Activated T-helper 1 cell treated with Interleukin-2 at 50 U/mL for 16 hours (primary cell): ENCODE measurements at regions not wholly inside any gene's neighbourhood (a gene's known extent, or its start where the extent isn't known, plus 50 kb on each side); places are given as distances from the start of the nearest gene placed in this dataset.
"Not testable (repeated sequence)": the region's sequence is repeated elsewhere in the genome, so short reads cannot be mapped to it uniquely, and the experiment has no call there.

Experiments
- DNase-seq: peaks from one replicate; pipeline ENCODE4 v3.0.0-alpha.2; 2020; ENCODE audit warnings: low read depth

DNA sequence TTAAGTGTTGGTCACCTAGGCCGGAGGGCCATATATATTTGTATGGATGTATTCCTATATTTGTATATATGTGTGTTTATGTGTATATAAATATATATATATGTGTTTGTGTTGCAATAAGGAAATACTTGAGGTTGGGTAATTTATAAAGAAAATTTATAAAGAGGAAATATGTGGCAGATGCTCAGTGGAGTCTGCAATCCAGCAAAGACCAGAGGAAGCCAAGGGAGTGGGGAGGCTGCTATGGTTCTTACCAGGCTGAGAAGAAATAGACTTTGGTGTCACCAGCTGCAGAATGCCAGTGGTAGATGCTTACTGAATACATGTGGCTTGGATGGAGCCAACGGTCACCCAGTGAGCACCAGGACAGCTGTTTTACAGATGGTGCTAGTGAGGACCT is 97.4 kb upstream of the ELOVL5 start:
- DNase-seq = no peak

DNA sequence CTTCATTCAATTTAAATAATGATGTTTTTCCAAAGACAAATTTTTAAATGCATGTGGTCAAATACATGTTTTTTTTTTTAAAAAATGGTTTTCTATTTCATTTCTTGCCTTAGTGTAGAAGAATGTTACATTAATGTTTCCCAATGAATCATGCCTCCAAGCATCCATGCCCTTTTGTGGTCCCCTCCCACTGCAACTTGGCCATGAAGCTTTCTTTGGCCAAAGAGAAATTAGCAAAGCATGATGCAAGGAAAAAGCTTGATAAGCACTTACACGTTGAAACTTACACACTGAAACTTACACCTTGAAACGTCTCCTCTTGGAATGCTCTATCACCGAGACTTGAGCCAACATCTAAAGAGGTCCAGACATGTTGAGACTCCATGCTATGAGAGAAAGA is 93.0 kb upstream of the ELOVL5 start:
- no peak for DNase-seq

DNA sequence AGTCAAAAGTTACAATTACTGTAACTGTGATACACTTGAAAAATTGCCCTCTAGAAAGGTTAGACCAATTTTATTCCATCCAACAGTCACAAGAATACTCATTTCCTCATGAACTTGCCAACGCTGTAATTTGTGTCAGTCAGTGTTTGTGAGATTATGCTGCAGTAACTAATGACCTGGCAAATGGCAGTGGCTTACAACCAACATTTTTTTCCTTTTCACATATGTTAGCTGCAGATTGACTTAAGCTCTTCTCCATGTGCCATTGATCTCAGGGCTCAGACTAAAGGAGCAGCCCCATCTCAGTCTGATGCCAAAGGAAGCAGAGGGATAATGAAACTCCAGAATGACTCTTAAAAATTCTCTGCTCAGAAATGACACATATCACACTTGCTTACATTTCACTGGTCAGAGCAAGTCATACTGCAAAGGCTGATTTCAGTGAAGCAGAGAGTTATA is 92.3 kb upstream of the ELOVL5 start:
- no peak for DNase-seq

DNA sequence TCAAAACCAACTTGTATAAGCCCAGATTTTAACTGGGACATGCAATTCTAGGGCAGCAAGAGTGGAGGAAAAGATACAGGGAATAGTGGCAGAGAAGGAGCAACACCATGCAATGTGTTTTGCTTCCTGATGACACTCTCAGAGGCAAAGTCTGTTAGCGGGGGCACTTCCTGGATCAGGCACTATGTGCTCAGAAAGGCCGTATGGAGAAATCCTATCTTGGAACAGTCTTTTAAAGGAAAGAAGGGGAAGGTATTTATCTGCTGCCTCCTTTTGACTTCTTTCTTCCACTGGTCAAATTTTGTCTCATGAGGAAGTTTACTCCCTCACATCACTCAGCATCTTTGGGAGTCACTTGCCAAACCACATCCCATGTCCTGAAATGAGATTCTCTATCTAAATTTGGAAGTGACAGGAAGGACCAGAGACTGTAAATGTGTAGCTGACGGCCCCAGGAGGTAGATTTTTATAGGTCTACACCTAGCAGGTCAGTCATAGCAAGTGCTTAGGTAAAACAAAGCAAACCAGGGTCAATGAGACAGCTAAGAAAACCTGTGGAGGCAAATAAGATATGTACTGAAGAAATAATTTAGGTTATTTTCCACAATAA is 91.7 kb upstream of the ELOVL5 start:
- no peak for DNase-seq

DNA sequence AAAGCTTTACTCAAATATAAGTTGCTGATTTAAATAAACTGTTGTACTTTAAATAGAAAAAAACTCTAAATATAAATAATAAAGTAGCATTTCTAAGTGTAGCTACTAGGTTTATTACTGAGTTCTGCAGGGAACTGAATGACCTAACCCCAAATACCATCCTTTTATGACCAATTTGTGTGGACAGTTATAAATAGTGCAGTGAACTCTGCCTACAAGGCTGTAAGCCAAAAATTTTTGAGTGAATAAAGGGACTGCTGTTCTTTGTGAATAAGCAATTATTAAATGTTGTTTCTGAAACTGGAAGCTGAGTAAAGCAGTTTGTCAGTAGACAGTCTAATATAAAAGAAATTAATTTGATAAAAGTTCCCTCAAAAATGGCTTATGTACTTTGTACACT is 90.8 kb upstream of the ELOVL5 start:
- DNase-seq = no peak

DNA sequence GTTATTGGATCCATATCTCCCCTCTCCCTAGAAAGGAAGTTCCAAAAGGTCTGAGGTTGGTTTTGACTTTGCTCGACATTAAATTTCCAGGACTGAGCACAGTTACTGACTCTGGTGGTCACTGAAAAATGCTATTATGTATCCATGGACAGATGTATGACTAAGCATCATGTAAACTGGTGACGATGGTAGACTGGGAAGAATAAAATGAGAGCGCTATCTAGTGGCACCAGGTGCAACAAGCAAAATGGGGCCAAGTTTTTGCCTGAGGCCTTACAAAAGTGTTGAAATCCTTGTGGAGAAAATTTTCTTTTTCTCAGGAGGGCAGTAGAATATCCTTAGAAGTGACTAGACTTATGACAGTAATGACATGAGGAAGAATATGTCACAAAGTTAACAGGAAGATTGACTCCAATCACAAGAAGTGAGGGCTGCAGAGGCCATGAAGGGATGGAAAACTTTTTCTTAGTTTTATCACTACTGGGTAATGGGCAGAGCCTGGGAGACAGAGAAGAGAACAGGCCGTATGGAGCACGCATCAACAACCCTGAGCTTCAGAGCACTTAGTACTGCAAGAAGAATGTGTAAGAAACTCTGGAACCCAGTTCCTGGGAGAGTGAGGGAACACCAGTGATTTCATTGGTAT is 88.9 kb upstream of the ELOVL5 start:
- DNase-seq = no peak

DNA sequence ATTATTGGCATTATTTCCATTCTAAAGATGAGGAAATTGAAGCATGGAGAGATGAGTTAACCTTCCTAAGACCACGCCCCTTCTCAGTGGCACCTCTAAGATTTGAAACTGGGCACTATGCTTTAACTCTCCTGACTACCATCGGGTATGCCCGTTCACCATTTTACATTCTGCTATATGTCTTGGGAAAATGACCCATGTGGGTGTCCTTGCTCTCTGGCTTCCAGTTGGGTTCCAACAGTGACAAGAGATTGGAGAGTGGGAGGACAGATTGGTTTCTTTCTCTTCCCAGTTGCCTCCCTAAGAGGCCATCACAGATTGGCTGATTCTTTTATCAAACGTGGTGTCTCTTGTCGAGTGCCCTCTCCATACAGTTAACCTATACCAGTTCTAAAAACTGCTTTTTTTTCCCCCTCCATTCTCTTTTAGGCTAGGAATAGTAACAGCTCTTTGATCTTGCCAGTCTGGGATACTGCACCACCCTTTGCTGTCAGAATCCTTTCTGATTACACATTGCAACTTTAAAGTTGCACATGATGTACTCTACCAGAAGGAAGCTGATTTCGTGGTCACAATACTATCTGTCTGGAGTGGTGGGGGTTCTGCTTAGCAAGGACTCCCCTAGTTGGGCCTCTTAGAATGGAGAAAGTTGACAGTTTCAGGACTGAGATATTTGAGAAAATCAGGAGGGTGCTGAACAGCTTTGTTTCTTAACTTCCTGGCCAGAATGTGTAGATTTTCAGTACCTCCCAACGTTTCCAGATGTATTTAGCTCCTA is 88.0 kb upstream of the ELOVL5 start:
- no peak for DNase-seq

DNA sequence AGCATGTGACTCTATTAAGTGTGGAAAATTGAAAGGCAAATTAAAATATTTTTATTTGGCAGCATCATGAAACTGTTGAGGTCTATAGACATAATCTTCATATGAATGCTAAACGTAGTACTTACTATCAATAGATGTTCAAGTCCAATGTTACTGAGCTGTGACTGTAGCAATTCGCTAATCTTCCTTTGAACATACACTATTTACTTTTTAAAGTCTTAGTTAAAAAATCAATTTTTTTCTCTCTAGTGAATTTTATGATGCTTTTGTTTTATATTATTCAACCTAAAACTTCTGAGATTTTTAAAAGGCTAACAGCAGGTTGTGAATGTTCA is 85.2 kb upstream of the ELOVL5 start:
- no peak for DNase-seq

DNA sequence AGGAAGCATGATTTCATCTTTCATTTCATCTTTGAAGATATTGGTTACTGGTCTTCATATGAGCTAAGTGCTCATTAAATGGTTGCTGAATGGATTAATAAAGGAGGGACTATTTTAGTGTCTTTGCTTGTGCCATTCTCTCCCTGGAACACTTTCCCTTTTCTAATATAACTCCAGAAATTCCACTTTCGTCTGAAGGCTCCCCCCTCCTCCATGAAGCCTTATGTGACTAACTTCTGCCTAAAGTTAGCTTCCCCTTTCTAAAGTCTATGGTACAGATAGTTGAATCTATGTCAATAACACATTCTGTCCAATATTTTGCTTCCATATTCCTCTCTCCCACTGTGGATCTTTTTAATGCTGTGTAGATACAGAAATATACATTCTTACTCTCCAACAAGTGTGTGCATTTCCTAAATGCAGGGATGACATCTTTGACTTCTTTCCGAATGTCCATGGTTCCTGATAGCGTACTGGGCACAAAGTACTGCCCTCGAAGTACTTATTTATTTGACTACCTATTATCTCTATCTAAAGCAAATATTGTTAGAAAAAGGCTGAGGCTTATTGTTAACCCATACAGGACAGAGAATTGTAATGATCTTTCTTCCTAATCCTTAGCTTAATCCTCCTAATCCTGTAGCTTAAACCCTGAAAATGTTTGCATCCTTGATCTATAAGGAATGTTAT is 84.7 kb upstream of the ELOVL5 start:
- no peak for DNase-seq

DNA sequence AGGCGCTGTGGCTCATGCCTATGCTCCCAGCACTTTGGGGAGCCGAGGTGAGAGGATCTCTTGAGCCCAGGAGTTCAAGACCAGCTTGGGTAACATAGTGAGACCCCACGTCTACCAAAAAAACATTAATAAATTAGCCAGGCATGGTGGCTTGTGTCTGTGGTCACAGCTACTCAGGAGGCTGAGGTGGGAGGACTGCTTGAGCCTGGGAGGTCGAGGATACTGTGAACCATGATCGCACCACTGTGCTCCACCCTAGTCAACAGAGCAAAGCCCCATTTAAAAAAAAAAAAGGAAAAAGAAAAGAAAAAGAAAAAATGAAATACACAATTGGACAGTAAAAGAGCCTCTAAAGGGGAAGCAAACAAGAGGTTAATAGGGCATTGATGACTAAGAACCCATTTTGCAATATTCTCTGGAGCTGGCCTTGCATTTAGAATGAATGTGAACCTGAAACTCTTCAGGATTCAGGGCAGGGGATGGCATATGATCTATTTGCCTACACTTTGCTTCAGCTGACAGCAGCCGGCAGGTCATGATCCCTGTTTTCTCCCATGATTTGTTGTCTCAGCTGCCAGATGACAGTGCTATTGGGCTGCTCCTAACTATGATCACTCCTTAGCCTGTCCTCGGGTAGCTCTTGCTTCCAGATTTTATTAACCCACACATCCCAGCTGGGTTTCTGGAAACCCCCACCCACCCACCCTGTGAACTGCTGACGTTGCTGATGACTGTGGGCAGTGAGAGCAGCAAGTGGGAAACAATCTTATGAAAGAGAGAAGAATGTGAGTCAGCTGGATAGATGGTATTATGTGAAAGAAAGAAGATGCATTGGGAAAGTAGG is 83.8 kb upstream of the ELOVL5 start:
- no peak for DNase-seq

DNA sequence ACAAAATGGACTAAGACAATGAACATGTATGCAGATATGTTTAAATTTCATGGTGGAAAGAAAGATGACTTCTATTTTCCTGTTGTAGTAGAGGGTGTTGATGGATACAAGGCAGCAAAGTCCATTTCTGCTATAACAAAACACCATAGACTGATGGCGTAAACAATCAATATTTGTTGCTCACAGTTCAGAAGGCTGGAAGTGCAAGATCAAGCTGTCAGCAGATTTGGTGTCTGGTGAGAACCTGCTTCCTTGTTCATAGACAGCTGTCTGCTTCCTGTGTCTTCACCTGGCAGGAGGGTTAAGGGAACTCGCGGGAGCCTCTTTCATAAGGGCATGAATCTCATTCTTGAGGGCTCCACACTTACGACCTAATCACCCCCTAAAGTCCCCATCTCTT is 83.0 kb upstream of the ELOVL5 start:
- DNase-seq = no peak

DNA sequence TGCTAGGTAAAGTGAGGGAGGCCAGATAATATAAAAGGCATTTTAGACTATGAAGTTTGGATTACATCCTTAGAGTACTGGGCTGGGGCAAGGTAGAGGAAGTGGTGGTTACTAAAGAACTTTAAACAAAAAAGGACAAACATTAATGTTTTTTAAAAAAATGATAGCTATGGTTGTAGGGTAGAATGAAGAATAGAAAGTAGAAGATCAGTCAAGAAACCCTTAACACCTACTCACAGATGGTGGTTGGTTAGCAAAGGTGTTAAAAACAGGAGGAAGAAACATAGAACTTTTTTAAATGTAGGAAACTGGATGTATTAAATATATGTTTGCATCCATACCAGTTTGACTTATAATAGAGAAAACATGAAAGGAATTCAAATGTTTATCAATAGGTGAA is 80.7 kb upstream of the ELOVL5 start:
- no peak for DNase-seq

DNA sequence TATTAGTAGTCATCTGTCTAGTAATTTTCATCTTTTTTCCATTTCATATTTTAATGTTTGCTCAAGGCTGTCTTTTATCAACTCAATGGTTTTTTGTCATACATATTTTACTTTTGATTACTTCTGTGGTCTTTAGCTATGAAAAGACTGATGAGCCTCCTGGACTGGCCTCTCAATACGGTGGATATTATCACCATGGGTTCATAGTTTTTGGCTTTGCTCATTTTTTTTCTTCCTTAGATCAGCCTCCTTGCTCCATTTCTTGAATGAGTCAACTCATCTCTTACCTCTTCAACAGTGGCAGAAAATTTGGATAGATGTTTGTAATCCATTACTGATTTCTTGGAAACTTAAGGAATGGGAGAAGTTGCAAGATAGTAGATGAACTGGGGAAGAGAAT is 80.1 kb upstream of the ELOVL5 start:
- no peak for DNase-seq

DNA sequence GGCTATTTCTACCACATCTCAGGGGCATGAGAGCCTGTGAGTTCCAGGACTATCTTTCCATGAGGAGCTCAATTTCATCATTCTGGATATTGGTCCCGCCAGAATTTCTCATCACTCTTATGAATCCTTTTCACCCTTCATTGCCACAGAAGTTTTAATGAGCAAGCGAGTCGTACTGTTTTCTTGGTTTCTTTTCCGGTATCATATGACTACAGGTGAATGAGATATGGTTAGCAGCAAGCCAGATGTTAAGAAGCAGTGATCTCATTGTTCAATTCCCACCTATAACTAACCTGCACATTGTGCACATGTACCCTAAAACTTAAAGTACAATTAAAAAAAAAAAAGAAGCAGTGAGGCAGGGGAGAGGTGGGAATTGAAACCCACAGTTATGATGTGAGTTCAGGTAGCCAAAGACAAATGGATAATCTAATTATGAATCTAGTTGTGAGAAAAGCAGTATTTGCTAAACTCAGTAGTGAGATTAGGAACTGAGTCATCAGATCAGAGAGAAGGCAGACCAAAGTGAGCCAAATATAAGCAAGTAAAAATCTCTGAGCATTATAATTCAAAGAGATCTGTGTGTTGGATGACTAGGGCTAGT is 78.0 kb upstream of the ELOVL5 start:
- DNase-seq = no peak

DNA sequence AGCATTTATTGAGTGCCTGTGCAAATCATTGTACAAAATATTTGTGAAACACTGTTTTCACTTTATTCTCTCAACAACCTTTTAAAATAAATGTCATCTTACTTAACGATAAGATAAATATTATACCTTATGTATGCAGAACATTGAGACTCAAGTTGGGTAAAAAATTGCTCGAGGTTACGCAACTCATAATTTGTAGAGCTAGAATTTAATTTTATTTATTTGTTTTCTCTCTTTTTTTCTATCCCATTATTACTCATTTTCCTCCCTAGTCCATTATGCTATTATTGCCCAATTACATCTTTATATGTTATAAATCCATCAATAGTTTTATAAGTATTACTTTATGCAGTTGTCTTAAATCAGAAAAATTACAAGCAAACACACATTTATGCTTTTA is 77.4 kb upstream of the ELOVL5 start:
- no peak for DNase-seq

DNA sequence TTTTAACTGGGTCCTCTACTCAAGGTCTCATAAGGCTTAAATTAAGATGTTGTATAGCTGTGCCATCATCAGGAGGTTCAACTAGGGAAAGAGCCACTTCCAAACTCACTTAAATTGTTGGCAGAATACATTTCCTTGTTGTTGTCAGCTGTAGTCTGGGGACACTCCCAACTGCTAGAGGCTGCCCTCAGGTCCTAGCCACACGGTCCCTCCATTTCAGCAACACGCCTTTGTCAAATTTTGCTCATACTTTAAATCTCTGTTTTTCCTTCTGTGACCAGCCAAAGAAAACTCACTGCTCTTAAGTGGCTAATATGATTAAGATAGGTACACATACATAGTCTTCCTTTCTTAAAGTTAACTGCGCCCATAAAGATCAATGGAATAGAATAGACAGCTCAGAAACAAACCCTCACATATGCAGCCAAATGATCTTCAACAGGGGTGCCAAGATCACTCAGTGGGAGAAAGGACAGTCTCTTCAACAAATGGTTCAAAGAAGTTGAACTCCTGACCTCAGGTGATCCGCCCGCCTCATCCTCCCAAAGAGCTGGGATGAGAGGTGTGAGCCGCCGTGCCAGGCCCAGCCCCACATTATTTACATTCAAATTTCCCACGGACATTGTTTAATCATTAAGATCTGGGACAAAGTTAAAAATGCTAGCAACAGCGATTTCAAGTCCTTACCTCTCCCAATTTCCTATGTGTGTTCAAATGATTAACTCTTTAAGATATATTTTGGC is 76.4 kb upstream of the ELOVL5 start:
- DNase-seq = no peak

DNA sequence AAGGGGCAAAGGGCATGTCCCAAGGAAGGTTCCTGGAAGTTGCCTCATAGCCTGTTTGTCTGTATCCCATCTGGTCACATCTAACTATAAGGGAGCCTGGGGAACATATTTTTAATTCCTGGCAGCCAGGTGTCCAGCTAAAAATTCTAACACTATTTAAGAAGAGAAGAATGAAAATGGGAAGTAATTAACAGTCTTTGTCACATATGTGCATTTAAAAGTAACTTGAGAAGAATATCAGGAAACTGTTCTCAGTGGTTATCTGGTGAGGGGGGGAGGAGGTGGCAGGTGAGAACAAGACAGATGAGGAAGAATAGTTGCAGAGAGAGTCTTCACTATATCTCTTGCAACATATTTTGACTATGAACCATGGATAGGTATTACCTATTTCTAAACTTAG is 75.5 kb upstream of the ELOVL5 start:
- no peak for DNase-seq

DNA sequence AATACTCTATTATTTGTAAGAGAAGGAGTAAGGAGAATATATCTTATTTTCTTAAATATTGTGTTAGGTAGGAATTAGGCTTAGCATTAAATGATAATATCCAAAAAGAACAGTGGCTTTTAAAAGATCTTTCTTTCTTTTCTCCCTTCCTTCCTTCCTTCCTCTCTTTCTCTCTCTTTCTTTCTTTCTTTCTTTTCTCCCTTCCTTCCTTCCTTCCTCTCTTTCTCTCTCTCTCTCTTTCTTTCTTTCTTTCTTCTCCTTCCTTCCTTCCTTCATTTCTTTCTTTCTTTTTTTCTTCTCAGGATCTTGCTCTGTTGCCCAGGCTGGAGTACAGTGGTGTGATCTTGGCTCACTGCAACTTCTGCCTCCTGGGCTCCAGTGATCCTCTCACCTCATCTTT is 74.8 kb upstream of the ELOVL5 start:
- not testable (repeated sequence) for DNase-seq

DNA sequence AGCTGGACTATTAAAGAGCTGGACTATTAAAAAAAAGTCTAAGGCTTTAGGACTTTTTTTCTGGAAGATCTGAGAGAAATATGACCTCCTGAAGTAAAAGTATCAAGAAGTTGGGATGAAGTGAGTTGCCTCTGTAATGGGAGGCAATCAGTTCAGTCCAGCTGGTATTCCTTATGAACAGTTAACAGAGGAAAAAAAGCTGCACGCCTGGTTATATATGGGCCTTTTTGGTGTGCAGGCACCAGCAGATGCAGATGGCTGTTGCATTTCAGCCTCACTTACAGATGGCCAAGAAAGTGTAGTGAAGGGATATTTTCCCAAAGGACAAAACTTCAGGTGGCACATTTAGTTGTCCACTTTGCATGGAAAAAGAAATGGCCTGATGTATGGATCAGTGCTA is 70.3 kb upstream of the ELOVL5 start:
- DNase-seq = no peak

DNA sequence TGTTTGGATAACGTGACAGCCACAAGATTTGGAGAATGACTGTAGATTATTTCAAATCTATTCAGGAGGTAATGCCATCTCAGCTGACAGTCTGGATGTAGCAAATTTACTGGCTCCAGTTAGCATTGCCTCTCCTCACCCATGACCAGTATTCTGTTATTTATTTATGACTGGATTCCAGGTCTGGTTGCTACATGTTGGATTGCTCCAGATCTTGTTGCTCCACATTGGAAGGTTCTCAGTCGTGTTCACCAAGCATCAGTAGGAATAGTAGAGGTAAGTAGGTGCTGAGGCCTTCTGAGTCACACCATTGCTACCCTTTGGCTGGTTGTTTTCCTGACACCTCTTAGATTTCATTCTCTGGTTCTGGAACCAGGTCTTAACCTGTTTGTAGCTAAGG is 69.5 kb upstream of the ELOVL5 start:
- no peak for DNase-seq

DNA sequence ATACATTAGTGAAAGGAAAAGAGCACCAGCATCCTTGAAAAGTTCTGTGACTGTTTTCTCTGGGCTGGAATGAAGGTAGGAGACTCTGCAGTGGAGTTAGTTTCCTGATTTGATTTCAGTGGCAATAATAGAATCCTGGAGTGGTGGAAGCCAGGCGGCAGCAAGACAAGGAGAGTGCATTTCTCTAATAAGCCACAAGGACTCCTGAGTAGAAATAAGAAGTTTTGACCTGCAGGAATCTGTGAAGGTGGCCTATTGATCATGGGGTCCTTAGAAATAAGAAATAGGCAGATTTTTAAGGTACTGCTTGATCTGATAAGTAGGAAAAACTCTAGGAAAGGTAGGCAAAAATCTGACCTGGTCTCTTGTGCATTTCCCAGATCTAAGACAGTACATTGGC is 68.4 kb upstream of the ELOVL5 start:
- DNase-seq = no peak
